ENCODE measurements at regions not wholly inside any gene's neighbourhood (a gene's known extent, or its start where the extent isn't known, plus 50 kb on each side); places are given as distances from the start of the nearest gene placed in this dataset.

GRCh38 chr13:102954350-102954749, 108.5 kb downstream of the ERCC5 start:
- TF ChIP-seq, protein P1, sequence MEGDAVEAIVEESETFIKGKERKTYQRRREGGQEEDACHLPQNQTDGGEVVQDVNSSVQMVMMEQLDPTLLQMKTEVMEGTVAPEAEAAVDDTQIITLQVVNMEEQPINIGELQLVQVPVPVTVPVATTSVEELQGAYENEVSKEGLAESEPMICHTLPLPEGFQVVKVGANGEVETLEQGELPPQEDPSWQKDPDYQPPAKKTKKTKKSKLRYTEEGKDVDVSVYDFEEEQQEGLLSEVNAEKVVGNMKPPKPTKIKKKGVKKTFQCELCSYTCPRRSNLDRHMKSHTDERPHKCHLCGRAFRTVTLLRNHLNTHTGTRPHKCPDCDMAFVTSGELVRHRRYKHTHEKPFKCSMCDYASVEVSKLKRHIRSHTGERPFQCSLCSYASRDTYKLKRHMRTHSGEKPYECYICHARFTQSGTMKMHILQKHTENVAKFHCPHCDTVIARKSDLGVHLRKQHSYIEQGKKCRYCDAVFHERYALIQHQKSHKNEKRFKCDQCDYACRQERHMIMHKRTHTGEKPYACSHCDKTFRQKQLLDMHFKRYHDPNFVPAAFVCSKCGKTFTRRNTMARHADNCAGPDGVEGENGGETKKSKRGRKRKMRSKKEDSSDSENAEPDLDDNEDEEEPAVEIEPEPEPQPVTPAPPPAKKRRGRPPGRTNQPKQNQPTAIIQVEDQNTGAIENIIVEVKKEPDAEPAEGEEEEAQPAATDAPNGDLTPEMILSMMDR (IDR thresholded peaks at IDR 0.05; ENCODE audit: poor library complexity, severe bottlenecking) = no peak
- no peak for TF ChIP-seq SMC3 (conservative IDR thresholded peaks at IDR 0.05; ENCODE audit: poor library complexity)
- TF ChIP-seq POLR2AphosphoS5 (IDR thresholded peaks at IDR 0.05) = no peak
- TF ChIP-seq EZH2 (IDR thresholded peaks at IDR 0.05; ENCODE audit: borderline replicate concordance, insufficient read depth, low read length, poor library complexity, severe bottlenecking) = no peak
- TF ChIP-seq TAF1 (IDR thresholded peaks at IDR 0.05; ENCODE audit: low read depth) = no peak
- TF ChIP-seq, protein P2, sequence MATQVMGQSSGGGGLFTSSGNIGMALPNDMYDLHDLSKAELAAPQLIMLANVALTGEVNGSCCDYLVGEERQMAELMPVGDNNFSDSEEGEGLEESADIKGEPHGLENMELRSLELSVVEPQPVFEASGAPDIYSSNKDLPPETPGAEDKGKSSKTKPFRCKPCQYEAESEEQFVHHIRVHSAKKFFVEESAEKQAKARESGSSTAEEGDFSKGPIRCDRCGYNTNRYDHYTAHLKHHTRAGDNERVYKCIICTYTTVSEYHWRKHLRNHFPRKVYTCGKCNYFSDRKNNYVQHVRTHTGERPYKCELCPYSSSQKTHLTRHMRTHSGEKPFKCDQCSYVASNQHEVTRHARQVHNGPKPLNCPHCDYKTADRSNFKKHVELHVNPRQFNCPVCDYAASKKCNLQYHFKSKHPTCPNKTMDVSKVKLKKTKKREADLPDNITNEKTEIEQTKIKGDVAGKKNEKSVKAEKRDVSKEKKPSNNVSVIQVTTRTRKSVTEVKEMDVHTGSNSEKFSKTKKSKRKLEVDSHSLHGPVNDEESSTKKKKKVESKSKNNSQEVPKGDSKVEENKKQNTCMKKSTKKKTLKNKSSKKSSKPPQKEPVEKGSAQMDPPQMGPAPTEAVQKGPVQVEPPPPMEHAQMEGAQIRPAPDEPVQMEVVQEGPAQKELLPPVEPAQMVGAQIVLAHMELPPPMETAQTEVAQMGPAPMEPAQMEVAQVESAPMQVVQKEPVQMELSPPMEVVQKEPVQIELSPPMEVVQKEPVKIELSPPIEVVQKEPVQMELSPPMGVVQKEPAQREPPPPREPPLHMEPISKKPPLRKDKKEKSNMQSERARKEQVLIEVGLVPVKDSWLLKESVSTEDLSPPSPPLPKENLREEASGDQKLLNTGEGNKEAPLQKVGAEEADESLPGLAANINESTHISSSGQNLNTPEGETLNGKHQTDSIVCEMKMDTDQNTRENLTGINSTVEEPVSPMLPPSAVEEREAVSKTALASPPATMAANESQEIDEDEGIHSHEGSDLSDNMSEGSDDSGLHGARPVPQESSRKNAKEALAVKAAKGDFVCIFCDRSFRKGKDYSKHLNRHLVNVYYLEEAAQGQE (IDR thresholded peaks at IDR 0.05; ENCODE audit: borderline replicate concordance) = no peak
- no peak for TF ChIP-seq EP300 (conservative IDR thresholded peaks at IDR 0.05; ENCODE audit: poor library complexity, severe bottlenecking)
- no peak for TF ChIP-seq RAD21 (conservative IDR thresholded peaks at IDR 0.05)
